MCF 10A (cell line): ENCODE measurements at regions not wholly inside any gene's neighbourhood (a gene's known extent, or its start where the extent isn't known, plus 50 kb on each side); places are given as distances from the start of the nearest gene placed in this dataset.

Experiments
- BruUV-seq: library from RNA; stranded (reverse); fragments of 400-500 nt; replicated peaks from 2 replicates; lab custom pipeline; 2021; lab: Mats Ljungman, UMichigan
- CTCF ChIA-PET: fragments of 300-600 bp; sonication (Branson Sonifier 250); formaldehyde crosslinking; extraction: SDS; loops from one replicate; lab custom pipeline; 2021; ENCODE audit warnings: antibody characterized with exemption, inconsistent platforms; lab: Yijun Ruan, JAX
- POLR2A ChIA-PET: fragments of 300-600, 350-650 bp; sonication (Branson Sonifier 250); formaldehyde crosslinking; extraction: SDS; loops from one replicate; lab custom pipeline; 2020; ENCODE audit warnings: antibody characterized with exemption, inconsistent platforms; lab: Yijun Ruan, JAX
- DNase-seq: peaks from one replicate; pipeline ENCODE4 v3.0.0-alpha.2; 2018; ENCODE audit not compliant: unreplicated experiment
- H3K27ac Mint-ChIP-seq: one replicate; pipeline ENCODE4 v1.8.0; 2022; ENCODE audit warnings: mild to moderate bottlenecking, low read depth, mixed read lengths; ENCODE audit not compliant: unreplicated experiment
- H3K27me3 Mint-ChIP-seq: one replicate; pipeline ENCODE4 v1.8.0; 2022; ENCODE audit warnings: mixed read lengths; ENCODE audit not compliant: insufficient read depth, unreplicated experiment
- H3K36me3 Mint-ChIP-seq: one replicate; pipeline ENCODE4 v1.8.0; 2022; ENCODE audit warnings: mild to moderate bottlenecking, moderate library complexity, mixed read lengths; ENCODE audit not compliant: insufficient read depth, unreplicated experiment
- H3K4me1 Mint-ChIP-seq: one replicate; pipeline ENCODE4 v1.8.0; 2022; ENCODE audit warnings: mixed read lengths; ENCODE audit not compliant: insufficient read depth, unreplicated experiment
- H3K4me3 Mint-ChIP-seq: one replicate; pipeline ENCODE4 v1.8.0; 2022; ENCODE audit warnings: mild to moderate bottlenecking, moderate library complexity, mixed read lengths; ENCODE audit not compliant: unreplicated experiment
- H3K9me3 Mint-ChIP-seq: one replicate; pipeline ENCODE4 v1.8.0; 2022; ENCODE audit warnings: mixed read lengths; ENCODE audit not compliant: unreplicated experiment
- CTCF ChIP-seq: fragments of 200-600 bp; IDR thresholded peaks from one replicate; pipeline ENCODE4 v1.8.0; 2022; ENCODE audit warnings: antibody characterized with exemption, mild to moderate bottlenecking; ENCODE audit not compliant: unreplicated experiment
- intact Hi-C: fragments of 100-400 bp; cut with micrococcal nuclease; formaldehyde crosslinking; loops from 2 replicates; pipeline ENCODE4 v1.14.1; 2022

GRCh38 chr15:53395871-53396270 lies 363.6 kb downstream of the WDR72 start:
- no peaks in the 10 kb centered on the region for H3K4me1 Mint-ChIP-seq
- POLR2A ChIA-PET, result no interaction called here
- H3K36me3 Mint-ChIP-seq, result no peaks in the 10 kb centered on the region
- no TSS peak for BruUV-seq
- CTCF ChIA-PET, result no interaction called here
- peaks cover 12% of the 10 kb centered on the region for H3K9me3 Mint-ChIP-seq
- intact Hi-C loops, result no loop called here
- H3K27ac Mint-ChIP-seq, result no peak overlapping the region
- H3K27me3 Mint-ChIP-seq, result no peaks in the 10 kb centered on the region
- H3K4me3 Mint-ChIP-seq, result no peak overlapping the region
- DNase-seq, result no peak
- no peak for TF ChIP-seq CTCF

- DNase-seq, result no peak
- CTCF ChIA-PET, result no interaction called here
- Mint-ChIP-seq H3K27ac (no peak overlapping the region), H3K36me3 (no peaks in the 10 kb centered on the region), H3K9me3 (peaks cover 8% of the 10 kb centered on the region), H3K4me1 (no peaks in the 10 kb centered on the region), H3K27me3 (no peaks in the 10 kb centered on the region), H3K4me3 (no peak overlapping the region)
- no peak for TF ChIP-seq CTCF
- POLR2A ChIA-PET, result no interaction called here
- BruUV-seq, result no TSS peak
- intact Hi-C loops, result no loop called here
Measured at GRCh38 chr15:53390549-53390948, 368.9 kb downstream of the WDR72 start.

- Mint-ChIP-seq H3K27ac (no peak overlapping the region), H3K4me3 (no peak overlapping the region), H3K27me3 (no peaks in the 10 kb centered on the region), H3K9me3 (peaks cover 18% of the 10 kb centered on the region), H3K36me3 (no peaks in the 10 kb centered on the region), H3K4me1 (no peaks in the 10 kb centered on the region)
- POLR2A ChIA-PET, result no interaction called here
- no peak for DNase-seq
- CTCF ChIA-PET, result interaction anchor here (0.6 kb wide), 1 partner anchor 309 kb away, joined by 3 read pairs; no protein-coding TSS in a partner anchor
- no peak for TF ChIP-seq CTCF
- no TSS peak for BruUV-seq
- intact Hi-C loops, result no loop called here
Measured at GRCh38 chr15:53389271-53390037, 370.0 kb downstream of the WDR72 start.

- no peak for TF ChIP-seq CTCF
- Mint-ChIP-seq H3K4me1 (no peaks in the 10 kb centered on the region), H3K27ac (no peak overlapping the region), H3K27me3 (no peaks in the 10 kb centered on the region), H3K36me3 (no peaks in the 10 kb centered on the region), H3K4me3 (no peak overlapping the region), H3K9me3 (peaks cover 33% of the 10 kb centered on the region)
- BruUV-seq, result no TSS peak
- no peak for DNase-seq
- ChIA-PET CTCF (no interaction called here), POLR2A (no interaction called here)
- intact Hi-C loops, result no loop called here
Measured at GRCh38 chr15:53384417-53384816, 375.0 kb downstream of the WDR72 start.
